ENCODE measurements at regions not wholly inside any gene's neighbourhood (a gene's known extent, or its start where the extent isn't known, plus 50 kb on each side); places are given as distances from the start of the nearest gene placed in this dataset.

DNA sequence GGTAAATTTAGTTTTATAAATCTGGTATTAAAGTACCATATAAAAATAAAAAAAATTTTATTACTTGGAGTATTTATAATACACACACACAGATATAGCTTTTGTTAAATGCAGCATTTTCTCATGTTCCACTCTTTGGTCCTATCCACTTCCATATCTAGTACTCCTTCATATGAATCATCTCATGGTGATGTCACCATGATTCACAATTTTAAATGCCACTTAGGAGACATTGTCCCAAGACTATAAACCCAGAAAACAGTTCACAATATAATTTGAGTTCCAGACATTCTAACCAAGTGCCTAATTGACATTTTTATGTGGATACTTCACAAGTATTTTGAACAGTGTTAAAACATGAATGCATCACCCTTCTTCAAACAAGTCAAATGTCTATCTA, 1398.3 kb downstream of the DSC3 start:
- TF ChIP-seq RAD21 (IDR thresholded peaks at IDR 0.05; ENCODE audit: insufficient read depth, low read depth, low read length) (no peak), GABPA (IDR thresholded peaks at IDR 0.05; ENCODE audit: low read depth) (no peak), SPI1 (IDR thresholded peaks at IDR 0.05; ENCODE audit: borderline replicate concordance, insufficient read depth, low read depth, low read length) (no peak)
- TF ChIP-seq, protein P1, sequence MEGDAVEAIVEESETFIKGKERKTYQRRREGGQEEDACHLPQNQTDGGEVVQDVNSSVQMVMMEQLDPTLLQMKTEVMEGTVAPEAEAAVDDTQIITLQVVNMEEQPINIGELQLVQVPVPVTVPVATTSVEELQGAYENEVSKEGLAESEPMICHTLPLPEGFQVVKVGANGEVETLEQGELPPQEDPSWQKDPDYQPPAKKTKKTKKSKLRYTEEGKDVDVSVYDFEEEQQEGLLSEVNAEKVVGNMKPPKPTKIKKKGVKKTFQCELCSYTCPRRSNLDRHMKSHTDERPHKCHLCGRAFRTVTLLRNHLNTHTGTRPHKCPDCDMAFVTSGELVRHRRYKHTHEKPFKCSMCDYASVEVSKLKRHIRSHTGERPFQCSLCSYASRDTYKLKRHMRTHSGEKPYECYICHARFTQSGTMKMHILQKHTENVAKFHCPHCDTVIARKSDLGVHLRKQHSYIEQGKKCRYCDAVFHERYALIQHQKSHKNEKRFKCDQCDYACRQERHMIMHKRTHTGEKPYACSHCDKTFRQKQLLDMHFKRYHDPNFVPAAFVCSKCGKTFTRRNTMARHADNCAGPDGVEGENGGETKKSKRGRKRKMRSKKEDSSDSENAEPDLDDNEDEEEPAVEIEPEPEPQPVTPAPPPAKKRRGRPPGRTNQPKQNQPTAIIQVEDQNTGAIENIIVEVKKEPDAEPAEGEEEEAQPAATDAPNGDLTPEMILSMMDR (IDR thresholded peaks at IDR 0.05 in 2 of 3, conservative IDR thresholded peaks at IDR 0.05 in 1 of 3; ENCODE audit: control insufficient read depth in 2 of 3, extremely low read depth in 1 of 3, insufficient read depth in 1 of 3, low read depth in 3 of 3, low read length in 3 of 3), result no peak
